GM19395 (cell line): ENCODE measurements at regions not wholly inside any gene's neighbourhood (a gene's known extent, or its start where the extent isn't known, plus 50 kb on each side); places are given as distances from the start of the nearest gene placed in this dataset.
"Not testable (repeated sequence)": the region's sequence is repeated elsewhere in the genome, so short reads cannot be mapped to it uniquely, and the experiment has no call there.

Experiments used
- ATAC-seq: cut with Tn5 transposase; IDR thresholded peaks from one replicate; pipeline ENCODE4 v1.9.1; 2021; ENCODE audit warnings: mild to moderate bottlenecking, moderate library complexity; ENCODE audit not compliant: unreplicated experiment

GRCh38 chr21:19490481-19490880, 1086.9 kb upstream of the TMPRSS15 start:
- no peak for ATAC-seq

DNA sequence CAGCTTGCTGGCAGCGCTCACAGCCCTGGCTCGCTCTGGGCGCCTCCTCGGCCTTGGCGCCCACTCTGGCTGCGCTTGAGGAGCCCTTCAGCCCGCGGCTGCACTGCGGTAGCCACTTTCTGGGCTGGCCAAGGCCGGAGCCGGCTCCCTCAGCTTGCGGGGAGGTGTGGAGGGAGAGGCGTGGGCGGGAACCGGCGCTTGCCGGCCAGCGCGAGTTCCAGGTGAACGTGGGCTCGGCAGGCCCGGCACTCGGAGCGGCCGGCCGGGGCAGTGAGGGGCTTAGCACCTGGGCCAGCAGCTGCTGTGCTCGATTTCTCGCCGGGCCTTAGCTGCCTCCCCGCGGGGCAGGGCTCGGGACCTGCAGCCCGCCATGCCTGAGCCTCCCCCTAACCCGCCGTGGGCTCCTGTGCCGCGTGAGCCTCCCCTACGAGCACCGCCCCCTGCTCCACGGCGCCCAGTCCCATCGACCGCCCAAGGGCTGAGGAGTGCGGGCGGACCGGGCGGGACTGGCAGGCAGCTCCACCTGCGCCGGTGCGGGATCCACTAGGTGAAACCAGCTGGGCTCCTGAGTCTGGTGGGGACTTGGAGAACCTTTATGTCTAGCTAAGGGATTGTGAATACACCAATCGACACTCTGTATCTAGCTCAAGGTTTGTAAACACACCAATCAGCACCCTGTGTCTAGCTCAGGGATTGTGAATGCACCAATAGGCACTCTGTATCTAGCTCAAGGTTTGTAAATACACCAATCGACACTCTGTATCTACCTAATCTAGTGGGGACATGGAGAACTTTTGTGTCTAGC, 1090.1 kb upstream of the TMPRSS15 start:
- not testable (repeated sequence) for ATAC-seq

GRCh38 chr21:19501115-19501514, 1097.5 kb upstream of the TMPRSS15 start:
- no peak for ATAC-seq

DNA sequence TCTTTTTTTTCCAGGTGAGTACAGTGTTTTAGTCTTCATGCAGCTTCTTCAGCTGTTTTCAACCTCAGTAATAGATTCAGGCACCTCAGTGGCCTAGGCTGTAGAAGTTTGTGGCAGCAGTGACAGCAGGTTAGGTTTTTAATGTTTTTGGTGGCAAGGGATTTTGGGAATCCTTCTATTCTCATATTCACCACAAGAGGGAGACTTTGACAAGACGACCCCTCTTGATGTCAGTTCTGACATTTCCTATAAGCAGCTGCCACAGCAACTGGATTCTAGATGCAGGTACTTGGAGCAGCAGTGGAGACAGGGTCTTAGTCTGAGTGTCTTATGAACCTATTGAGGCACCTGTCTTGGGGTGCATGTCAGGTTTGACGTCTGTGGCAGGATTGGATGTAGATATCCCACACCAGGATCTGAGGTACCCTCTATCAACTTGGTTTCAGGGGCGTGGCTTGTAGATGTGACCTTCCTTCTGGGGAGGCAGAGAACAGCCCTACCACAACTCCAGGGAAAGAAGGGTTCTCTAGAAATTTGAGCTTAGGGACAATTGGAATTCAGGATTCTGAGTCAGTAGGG, 1104.2 kb upstream of the TMPRSS15 start:
- no peak for ATAC-seq

GRCh38 chr21:19508442-19508841, 1104.9 kb upstream of the TMPRSS15 start:
- no peak for ATAC-seq

DNA sequence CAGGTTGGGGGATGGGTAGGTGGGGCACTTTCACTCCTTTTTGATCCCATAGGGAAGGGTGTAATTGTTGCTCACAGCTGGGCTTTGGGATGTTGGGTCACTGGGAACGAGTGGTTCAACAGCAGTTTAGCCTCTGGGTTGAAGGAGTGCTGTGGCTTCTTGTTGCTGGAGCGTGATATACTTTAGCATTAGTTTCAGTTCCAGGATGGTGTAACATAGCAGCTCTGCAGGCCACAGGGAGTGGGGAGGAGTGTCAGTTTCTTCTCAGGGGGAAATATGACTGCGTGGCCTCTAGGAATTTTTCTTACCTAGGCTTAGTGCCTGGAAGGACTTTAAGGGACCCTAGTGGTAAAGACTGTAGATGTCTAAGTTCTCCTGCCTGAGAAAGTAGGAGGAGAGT, 1105.3 kb upstream of the TMPRSS15 start:
- ATAC-seq = no peak

DNA sequence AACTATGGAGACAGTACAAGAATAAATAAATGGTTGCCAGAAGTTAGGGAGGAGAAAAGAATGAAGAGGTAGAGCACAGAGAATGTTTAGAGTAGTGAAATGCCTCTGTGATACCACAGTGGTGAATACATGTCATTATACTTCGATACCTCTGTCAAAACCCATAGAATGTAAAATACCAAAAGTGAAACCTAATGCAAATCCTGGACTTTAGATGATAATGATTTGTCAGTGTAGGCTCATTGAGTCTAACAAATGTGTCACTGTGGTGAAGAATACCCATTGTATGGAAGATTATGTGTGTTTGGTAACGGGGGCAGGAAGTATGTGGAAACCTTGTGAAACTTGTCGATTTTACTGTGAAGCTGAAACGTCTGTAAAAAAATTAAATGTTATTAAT, 1106.5 kb upstream of the TMPRSS15 start:
- no peak for ATAC-seq

GRCh38 chr21:19510653-19511052, 1107.1 kb upstream of the TMPRSS15 start:
- ATAC-seq = no peak

DNA sequence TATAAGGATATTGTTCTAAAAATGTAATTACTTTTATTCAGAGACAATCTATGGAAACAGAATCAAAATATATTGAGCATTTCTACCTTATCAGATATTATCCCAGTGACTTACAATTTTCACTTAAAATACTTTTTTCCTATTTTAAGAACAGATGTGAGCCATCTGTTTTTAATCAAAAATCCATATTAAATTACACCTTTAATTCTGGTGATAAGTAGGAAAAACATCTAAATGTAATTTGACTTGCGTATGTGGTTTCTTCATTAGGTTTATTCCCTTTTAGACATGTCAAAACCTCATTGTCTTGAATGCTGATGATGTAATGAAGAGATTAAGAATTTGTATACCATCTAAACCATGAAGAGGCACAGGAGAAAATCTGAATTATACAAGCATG, 1118.8 kb upstream of the TMPRSS15 start:
- no peak for ATAC-seq

DNA sequence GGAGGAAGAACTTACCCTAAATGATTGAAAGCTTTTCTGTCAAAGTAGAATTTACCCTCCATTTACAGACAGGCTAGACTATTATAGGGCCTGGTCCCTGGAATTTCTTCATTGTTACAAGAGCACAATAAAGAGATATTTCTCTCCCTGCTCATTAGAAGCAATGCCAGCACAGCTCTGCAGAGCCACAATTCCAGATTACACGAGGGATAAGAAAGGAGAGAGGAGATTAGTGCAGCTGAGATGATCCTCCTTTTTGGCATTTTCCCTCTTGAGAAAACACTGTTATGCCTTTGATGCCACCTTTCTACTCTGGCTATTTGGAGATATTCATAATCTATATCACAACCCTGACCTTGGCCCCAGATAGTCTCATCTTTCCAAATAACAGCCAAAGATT, 1119.5 kb upstream of the TMPRSS15 start:
- ATAC-seq = no peak

DNA sequence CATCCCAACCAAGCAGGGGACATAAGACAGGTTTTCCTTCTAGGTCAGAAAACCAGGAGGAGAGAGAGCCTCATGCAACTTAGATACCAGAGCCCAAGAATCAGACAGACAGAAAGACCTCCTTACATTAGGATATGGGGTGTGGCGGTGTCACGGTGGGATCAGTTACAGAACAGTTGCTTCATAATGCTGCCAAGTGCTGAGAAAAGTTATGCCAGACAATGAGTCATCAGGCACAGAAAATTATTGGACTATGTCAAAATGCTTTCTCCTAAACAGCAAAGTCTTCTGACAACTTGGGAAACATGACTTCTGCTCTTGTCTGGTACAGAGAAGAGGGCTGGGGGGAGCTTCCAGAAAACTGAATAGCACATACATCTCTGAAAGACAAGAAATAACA, 1120.2 kb upstream of the TMPRSS15 start:
- no peak for ATAC-seq

GRCh38 chr21:19529031-19529430, 1125.4 kb upstream of the TMPRSS15 start:
- no peak for ATAC-seq

DNA sequence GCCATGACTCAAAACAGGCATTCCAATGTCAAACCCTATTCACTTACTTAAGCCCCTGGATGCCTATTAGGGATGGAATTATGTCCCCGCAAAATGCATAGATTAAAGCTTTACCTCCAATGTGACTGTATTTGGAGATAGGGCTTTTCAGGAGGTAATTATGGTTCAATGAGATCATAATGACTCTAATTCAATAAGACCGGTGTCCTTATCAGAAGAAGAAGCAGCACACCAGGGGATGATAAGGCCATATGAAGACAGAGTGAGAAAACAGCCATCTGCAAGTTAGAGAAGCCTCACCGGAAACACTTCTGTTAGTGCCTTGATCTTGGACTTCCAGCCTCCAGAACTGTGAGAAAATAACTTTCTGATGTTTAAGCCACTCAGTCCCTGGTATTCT, 1131.8 kb upstream of the TMPRSS15 start:
- ATAC-seq = no peak

GRCh38 chr21:19537116-19537515, 1133.5 kb upstream of the TMPRSS15 start:
- ATAC-seq = no peak

- ATAC-seq = no peak
Measured at GRCh38 chr21:19540287-19540686, 1136.7 kb upstream of the TMPRSS15 start.

DNA sequence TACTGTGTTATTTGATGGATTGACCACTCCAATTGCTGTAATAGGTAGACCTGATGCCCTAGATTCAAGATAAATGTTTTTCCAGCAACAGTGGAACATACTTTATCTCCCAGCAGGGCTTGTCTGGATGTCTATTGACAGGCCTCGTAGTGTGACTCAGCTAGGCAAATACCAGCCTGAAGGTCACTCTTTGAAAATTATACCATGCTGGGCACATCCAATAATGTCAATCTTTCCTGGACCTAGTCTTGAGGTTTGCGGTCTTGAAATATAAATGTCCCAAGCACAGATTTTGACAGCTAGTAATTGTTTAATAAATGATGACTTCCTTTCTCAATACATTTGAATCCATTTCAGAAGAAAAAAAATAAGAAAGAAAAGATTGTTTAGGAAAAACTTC, 1138.0 kb upstream of the TMPRSS15 start:
- ATAC-seq = no peak

GRCh38 chr21:19544493-19544892, 1140.9 kb upstream of the TMPRSS15 start:
- ATAC-seq = not testable (repeated sequence)

GRCh38 chr21:19547951-19548840, 1144.6 kb upstream of the TMPRSS15 start:
- ATAC-seq = no peak

DNA sequence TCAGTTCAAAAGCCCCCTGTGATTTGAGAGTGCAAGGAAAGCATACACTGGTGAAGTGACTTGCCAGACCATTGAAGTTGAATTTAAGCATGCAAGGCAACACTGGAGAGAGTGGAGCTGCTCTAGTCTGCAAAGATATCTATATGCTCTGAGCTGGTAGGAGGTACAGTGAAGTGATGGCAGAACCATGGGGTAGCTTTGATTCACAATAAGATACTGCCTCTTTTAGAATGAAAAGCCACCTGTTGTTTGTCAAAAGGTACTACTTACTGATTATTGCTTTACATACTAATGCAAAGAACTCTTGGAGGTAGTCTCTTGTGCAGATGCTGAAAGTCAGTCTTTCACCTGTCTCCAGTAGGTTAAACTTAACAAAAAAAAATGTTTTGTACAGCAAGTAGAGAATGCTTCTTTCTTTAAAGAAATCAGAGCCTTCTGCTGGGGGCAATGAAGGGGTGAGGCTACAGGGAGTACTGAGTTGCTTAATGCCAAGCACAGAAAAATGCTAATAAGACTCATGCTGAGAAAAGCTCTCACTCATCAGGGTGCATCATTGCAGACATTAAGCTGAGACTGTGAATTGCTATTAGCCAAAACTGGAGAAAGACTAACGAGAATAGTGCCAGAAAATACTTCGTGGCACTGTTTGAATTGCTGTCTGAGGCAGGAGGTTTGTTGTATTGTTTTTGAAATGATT, 1150.5 kb upstream of the TMPRSS15 start:
- no peak for ATAC-seq

DNA sequence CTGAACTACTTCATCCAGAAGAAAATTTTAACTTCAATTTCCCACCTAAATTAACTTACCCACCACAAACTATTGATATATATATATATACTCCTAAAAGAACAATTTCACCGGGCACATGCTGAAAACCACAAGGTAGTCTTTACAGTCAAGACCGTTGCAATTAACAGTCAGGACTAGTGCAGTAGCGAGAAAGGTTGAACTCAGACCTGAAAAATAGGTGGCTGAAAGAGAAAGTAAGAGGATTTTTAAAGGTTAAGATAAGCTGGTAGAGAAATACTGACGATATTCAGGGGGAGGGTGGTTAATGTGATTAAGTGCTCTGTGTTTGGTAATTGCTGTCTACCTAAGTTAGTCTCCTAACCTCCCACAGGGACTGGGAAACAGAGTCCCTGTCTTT, 1153.5 kb upstream of the TMPRSS15 start:
- ATAC-seq = no peak

- no peak for ATAC-seq
Measured at GRCh38 chr21:19557488-19557887, 1153.9 kb upstream of the TMPRSS15 start.
